ELR (cell line): ENCODE measurements at regions not wholly inside any gene's neighbourhood (a gene's known extent, or its start where the extent isn't known, plus 50 kb on each side); places are given as distances from the start of the nearest gene placed in this dataset.

Source experiments
- DNase-seq: peaks from one replicate; pipeline ENCODE4 v3.0.0-alpha.2; 2015; ENCODE audit warnings: low read depth

DNA sequence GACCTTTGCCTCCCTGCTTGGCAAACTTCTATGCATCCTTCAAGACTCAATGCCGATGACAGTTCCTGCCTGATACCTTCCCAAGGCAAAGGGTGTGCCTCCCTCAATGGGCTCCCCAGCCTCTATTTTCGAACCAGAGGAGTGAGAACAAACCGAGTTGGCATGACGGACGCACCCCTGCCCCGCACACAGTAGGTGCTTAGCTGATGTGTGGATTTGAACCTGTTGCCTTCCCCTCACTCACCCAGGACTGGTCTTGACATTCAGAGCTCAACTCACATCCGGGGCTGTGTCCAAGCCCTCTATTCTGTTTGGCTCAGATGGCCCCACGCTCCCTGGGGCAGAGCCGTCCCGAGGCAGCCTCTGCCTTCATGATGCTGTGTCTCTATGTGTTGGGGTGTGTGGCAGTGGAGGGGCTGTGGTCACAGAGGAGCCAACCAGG is 52.2 kb upstream of the SLC6A11 start:
- DNase-seq, result no peak

GRCh38 chr3:10764259-10765051 is 51.6 kb upstream of the SLC6A11 start:
- no peak for DNase-seq

- DNase-seq, result no peak
These were observed 49.9 kb upstream of the SLC6A11 start for GRCh38 chr3:10766049-10766705.
